Jurkat, Clone E6-1 (cell line): ENCODE measurements at regions not wholly inside any gene's neighbourhood (a gene's known extent, or its start where the extent isn't known, plus 50 kb on each side); places are given as distances from the start of the nearest gene placed in this dataset.
A peak's percentile ranks its signal among the peaks of the same experiment; 100 is the strongest.

ENCODE experiments used
- DNase-seq: peaks from one replicate; pipeline ENCODE4 v3.0.0-alpha.2; 2011; ENCODE audit warnings: low read depth, low spot score
- H3K4me3 ChIP-seq: 2 replicates; pipeline ENCODE4 v1.5.1; 2011; ENCODE audit warnings: mild to moderate bottlenecking, low read length, control low read depth, moderate library complexity

DNA sequence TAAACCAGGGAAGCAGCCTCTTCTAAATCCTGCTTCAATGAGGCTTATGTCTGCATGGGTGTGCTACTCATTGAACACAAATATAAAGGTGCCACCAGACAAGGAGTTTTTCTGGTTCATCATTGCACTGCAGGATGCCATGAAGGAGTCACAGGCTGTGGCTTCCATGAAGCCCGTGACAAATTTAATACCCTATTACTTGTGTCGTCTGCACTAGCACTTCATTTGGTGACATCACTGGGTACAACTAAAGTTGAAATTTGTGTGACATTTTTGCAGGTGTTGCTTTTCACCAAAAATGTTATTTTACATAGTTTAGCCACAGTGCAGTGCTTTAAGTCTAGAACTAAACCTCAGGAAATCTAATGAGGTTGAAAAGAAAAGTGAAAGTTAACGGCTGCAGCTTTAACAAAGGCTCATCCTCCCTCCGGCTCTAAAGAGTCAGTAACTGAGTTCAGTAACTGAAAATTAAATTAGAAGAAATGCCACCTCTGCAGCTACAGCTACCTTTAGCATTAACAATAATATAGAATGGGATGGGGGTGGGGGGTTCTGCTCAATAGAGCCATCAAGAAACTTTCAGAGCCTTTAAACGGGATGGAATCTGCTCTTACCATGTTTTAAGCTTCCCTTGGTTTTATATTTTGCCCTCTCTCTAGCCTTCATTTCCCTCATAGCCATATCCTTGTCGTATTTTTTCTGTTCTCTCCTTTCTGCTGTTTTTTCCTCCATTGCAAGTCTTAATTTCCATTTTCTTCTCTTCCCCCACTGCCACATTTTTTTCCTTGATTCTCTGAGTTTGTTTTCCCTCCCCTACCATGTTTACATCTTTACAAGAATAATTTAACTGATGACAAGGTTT is 233.8 kb upstream of the TMEM161B start:
- H3K4me3 ChIP-seq, result peak overlapping the region; percentile 46
- DNase-seq, result peak; percentile 55

DNA sequence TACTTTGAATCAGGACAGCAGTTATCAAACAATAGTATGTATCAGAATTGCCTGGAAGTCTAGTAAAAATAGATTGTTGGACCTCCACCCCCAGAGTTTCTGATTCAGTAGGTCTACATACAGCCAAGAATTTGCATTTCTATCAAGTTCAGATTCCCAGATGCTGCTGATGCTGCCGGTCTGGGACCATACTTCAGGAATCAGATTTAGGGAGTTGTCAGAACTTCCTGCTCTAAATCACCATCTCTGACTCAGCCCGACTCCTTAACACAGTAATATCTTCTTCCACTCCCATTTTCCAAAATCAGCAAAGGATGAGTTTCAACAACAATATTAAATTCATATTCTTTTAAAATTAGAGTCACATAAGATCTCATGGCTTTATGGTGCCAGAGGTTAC is 227.2 kb upstream of the TMEM161B start:
- no peak overlapping the region for H3K4me3 ChIP-seq
- DNase-seq, result no peak

DNA sequence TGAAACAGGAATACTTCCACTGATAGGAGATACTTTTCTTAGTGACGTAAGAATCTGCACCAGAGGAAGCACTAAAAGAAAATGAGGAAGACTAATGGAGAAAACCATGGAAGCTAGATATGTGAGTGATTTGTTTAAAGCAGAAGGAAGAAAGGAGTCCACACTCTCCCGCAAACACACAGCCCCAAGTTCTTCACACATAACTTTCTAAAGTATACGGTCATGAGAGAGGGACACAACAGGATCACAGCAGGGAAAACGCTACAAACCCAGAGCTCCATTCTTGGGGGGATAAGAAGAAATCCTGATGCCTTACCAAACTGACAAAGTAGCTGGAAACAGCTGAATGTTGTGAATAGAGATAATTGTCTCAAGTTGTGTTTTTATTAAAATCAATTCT is 222.2 kb upstream of the TMEM161B start:
- H3K4me3 ChIP-seq, result no peak overlapping the region
- DNase-seq, result no peak

DNA sequence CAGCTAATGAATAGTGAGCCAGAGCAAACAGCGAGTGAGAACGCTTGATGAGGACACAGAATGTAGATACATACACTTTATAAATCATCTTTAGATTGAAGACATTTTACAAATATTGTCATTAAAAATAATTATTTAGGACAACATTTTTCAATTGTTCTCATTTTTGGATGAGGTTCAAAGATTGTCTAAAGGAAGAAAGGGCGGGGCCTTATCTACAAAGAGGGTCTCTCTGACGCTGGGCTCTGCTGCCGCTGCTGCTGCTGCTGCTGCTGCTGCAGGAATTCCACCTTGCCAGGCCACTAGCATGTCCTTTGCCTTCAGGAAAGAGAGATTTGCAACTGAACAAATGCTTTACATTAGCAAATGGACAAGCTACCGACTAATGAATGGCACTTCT is 220.7 kb upstream of the TMEM161B start:
- H3K4me3 ChIP-seq, result no peak overlapping the region
- DNase-seq, result no peak

DNA sequence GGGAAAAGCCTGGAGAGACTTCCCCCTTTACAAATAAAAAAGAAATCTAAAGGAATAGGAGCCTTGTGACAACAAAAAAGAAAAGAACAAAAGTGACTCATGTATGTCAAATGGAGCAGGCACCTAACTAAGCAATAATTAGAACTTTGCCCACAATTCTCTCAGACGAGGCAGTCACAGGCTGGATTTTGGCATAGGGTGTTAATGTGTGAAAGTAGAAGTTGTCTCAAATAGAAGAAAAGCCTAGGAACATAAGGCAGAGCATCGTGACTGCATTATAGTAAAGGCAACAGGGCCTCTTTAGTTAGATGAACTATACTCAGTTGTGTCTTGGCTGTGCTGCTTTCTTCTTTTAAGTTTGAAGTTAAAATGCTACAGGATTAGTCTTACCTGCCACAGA is 219.9 kb upstream of the TMEM161B start:
- H3K4me3 ChIP-seq, result no peak overlapping the region
- no peak for DNase-seq

DNA sequence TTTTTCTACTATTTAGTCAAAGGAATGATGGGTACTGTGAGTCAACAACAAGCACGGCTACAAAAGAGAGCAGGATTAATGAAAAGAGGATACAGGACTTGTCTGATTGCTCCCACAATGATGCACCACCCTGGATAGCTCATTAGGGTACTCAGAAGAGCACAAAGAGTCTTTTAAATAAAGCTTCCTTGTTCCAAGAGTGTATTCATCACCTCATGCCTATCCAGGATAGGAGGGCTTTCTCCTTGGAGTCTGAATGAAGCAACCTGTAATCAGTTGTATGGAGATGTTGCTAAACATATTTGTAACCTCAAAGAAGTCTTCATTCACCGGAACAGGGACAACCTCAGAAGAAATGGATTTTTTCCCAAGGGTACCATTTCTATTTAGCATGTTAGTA is 219.5 kb upstream of the TMEM161B start:
- DNase-seq, result no peak
- no peak overlapping the region for H3K4me3 ChIP-seq

DNA sequence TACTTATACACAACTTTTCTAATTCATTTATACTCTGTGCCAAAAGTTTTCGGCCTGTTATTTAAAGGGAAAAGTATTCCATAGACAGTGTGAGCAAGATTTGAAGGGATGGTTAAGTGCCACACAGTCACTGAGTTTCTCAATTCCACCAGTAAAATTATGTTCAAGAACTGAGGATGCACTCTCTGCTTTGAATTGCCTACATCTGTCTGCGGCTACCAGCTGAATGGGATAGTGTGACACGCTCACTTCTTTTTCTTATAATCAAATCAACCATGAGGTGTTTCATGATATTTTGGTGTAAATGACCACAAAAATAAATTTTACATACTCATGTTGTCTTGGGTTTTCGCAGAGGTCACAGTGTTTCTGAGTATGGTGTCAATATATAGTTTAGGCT is 218.4 kb upstream of the TMEM161B start:
- no peak overlapping the region for H3K4me3 ChIP-seq
- DNase-seq, result no peak

DNA sequence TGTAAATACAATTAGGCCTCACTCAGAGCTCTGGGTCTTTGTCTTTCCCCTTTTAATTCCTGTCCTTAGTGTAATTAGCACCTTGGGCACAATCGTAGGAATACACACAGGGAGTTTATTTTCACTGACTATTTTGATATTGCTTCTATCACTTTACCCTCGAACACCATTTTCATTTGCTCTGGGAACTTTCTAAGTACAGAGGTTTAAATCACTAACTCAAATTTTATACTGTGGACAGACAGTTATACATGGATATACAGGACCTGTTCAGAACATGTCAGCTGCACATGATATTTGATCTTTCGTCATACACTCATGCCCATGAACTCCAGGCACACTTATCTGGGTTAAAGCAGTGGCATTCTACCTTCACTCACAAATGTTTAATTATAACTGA is 217.8 kb upstream of the TMEM161B start:
- DNase-seq, result no peak

DNA sequence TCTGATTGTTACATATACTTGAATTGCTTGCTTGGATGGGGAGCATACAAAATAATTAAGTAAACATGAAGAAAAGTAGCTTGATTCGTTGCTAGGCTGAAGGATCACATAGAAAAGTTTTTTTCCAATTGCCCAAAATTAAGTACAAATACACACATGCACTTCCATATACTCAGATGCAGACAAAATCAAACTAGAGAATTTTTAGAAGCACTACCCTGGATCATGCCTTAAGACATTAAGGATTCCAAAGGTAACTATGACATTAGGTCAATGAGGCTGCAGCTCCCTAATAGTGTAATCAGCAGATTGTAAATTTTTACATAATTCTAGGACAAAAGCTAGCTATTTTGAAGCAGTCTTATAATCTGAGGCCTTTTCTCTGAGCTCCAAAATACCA is 216.9 kb upstream of the TMEM161B start:
- DNase-seq, result no peak
- no peak overlapping the region for H3K4me3 ChIP-seq

More for the DNA sequence above, 217.8 kb upstream of the TMEM161B start:
- no peak overlapping the region for H3K4me3 ChIP-seq

DNA sequence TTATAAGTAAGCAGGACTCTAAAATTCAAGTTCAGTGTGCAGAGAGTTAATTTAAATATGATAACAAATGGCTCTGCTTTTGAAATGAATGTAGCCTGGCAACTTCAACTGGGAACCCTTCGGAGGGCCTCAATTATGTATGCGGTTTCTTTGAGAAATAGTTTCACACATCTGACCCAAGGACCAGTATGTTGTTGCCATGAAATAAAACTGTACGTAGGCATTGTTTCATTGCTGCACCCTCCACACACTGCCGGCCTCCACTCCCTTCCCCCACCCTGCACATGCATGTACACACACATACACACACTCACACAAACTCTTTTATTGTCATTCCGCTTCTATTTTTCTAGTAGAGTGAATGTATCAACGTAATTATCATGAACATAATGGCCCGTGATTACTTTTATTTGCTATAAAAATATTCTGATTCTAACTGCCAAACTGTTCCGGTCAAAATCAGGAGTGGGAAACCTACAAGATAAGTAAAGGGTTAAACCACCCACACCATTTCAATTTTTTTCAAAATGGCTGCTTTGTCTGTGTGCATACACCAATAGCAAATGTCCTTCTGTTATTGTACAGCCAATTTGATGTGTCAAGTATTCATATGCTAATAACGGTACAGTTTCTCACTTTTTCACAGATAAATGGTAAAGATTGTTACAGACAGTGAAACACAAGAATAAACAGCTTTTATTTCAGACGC is 215.5 kb upstream of the TMEM161B start:
- no peak for DNase-seq
- H3K4me3 ChIP-seq, result no peak overlapping the region

DNA sequence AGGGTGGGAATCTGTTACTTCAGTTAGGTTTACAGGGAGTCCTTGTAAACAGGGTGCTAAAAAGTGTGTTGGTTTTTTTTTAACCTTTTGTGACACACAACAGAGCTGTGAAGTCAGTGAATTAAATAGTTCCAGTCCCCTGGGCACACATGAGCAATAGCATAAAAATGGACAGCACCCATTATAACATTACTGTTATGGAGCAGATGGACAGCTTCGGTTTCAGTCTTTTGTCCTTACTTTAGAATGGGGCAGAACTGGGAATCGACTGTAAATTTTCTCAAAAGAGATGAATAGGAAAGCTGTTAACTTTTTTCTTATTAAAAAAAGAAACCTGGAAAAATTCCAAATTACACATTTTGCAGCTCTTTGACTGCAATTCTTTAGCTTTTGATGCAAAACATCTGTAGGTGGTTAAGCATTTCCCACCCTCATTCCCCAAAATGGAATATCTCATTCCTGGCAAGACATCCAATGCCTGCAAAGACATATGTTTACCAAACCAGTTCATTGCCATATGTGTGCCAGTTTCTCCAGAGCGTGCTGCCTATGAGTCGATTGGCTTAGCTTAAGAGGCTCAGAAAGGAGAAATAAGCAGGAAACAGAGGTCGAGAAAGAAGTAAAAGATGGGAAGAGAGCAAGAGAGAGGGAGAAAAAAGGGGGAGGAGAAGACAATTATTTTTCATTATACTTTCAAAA is 212.3 kb upstream of the TMEM161B start:
- DNase-seq, result no peak
- no peak overlapping the region for H3K4me3 ChIP-seq

DNA sequence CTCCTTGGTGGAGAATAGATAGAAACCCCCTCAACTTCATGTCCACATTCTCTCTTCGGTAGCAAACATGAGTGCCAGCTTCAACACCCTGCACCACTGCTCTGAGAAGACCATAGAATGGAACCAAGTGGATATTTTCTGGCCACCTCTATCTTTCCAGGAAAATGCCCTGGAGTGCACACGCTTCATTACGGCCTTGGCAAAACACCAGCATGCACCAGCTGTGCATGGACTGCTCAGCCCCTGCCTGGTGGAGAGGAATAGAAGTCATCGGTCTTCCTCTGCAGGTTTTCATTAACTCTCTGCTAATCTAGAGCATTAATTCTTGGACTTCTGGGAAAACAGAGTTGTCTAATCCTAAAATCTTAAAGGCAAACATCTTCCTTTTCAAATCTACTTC is 211.6 kb upstream of the TMEM161B start:
- no peak for DNase-seq
- no peak overlapping the region for H3K4me3 ChIP-seq

DNA sequence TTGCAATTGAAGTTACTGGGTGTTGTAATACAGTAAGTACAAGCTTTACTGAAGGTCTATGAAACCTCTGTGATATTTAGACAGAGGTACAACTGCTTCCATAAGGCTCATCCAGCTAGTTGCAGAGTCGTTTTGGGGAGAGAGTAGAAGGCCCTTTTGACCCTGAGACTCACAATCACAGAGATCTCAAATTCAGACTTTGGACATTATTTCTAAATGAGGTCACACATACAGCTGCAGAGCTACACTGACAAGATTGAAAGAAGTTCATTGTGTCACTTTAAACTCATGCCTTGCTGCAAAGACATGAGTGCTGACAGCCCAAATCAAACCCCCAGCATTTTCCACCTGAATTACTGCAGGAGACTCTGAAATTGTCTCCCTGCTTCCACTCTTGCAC is 205.9 kb upstream of the TMEM161B start:
- H3K4me3 ChIP-seq, result no peak overlapping the region
- no peak for DNase-seq

DNA sequence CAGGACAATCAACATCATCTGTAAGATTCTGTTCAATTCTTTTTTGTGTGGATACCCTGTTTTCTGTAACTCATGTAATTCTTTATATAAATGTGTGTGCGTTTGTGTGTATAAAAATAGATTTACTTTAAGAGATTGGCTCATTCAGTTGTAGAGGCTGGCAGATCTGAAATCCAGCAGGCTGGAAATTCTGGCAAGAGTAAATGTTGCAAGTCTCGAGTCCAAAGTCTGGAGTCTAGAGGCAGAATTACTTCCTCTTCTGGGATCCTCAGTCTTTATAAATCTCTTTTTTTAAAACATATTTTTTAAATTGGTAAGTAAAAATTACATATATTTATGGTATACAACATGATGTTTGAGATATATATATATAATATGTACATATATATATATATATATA is 202.1 kb upstream of the TMEM161B start:
- no peak for DNase-seq
- no peak overlapping the region for H3K4me3 ChIP-seq

DNA sequence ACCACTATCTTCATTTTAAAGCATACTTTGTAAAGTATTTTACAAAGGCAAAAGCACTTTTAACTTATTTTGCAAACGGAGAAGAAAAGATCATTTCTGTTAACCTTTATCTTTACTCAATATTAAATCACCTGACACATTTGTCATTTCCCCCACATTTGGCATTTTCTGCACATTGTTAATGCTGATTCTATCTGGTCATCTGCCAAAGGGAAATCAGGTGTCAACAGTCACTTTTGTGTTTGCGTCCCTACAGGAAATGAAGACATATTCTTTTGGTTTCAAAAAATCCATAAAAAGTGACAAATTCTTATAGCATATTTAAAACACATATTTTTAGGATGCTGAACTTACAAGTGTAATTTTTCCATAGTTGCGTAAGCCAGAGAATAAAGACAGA is 191.3 kb upstream of the TMEM161B start:
- DNase-seq, result no peak
- H3K4me3 ChIP-seq, result no peak overlapping the region

DNA sequence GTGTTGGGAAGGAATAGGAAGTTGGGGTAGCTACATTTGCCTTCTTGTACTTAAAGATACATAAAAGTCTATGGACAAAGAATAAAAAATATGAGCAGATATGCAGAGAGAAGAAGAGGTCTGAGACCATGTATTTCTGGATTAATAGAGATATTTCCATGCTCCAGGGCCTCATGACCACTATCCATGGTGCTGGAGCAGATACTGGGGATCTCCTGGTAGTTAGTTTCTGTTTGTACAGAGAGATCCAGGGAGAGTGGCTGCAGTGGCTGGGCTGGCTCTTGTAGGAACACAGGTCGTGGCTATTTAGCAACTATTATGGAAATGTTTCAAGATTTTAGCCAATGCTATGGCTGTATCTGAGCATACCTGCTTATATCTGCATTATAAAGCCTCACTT is 184.2 kb upstream of the TMEM161B start:
- DNase-seq, result no peak

DNA sequence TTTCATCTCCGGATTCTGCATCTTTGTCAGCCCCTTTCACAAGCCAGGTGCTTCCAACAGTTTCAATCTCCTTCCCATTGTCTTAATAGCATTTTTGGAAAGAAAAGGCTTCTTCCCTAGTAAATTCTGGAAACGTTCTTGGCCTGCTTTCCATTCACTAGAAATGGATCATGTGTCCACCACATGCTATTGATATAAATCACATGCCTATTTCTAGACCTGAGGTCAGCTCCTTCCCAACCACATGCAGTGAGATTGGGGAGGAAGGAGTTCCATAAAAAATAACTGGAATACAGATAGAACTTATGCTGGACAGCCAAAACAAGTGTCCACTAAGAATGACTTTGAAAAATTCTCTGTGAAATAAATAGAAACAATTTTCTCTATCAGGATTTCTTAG is 181.6 kb upstream of the TMEM161B start:
- H3K4me3 ChIP-seq, result no peak overlapping the region
- no peak for DNase-seq

More for the DNA sequence above, 184.2 kb upstream of the TMEM161B start:
- no peak overlapping the region for H3K4me3 ChIP-seq

DNA sequence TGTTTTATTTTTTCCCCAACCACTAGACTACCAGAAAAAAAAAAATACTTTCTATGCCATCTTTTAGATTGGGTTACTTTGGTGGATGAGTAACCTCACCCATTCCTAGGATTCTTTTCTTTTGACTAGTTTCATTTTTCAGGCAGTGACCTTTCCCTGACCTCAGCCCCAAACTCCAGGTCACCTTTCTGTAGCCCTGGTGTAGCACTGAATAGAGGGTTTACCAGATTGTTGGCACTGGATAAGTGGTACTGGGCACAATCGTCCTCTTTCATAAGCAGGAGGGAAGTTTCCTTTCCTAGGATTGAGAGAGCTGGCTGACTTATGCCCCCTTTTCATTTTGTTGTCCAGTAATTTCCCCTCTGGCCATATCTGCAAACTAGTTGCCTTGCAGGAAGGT is 169.4 kb upstream of the TMEM161B start:
- no peak for DNase-seq
- no peak overlapping the region for H3K4me3 ChIP-seq

DNA sequence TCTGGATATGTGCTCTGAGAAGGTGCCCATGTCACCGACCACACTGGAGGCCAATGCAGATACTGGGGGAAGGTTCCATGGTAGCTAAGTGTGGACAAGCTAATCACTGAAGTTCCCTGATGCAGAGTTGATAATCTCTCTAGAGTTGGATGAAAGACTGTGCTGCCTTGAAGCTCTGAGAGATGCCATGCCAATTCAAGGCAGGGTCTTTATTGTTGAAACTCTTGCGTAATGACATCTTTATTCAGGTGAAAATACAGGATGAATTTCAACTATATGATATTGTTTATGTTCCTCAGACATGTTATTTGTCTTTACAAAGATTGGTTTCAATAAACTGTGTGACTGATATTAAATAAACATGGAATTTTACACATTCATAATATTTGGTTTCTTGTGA is 167.6 kb upstream of the TMEM161B start:
- DNase-seq, result no peak
- no peak overlapping the region for H3K4me3 ChIP-seq

DNA sequence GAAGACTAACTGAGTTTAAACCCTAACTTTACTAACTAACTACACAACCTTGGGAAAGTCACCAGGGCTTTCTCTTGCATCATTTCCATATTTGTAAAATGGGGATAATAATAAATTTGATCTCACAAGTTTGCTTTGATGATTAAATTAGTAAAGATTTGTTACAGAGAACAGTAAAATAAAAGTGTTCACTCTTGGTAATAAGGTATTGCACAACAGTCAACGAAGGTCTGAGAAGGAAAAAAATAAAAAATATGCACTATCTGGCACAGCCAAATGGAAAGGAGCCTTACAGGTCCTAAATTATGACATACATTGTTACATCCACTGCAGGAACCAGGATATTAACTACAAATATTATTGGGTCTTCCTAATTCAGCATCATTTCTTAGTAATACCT is 160.0 kb upstream of the TMEM161B start:
- H3K4me3 ChIP-seq, result no peak overlapping the region
- no peak for DNase-seq
